ENCODE measurements at regions not wholly inside any gene's neighbourhood (a gene's known extent, or its start where the extent isn't known, plus 50 kb on each side); places are given as distances from the start of the nearest gene placed in this dataset.

DNA sequence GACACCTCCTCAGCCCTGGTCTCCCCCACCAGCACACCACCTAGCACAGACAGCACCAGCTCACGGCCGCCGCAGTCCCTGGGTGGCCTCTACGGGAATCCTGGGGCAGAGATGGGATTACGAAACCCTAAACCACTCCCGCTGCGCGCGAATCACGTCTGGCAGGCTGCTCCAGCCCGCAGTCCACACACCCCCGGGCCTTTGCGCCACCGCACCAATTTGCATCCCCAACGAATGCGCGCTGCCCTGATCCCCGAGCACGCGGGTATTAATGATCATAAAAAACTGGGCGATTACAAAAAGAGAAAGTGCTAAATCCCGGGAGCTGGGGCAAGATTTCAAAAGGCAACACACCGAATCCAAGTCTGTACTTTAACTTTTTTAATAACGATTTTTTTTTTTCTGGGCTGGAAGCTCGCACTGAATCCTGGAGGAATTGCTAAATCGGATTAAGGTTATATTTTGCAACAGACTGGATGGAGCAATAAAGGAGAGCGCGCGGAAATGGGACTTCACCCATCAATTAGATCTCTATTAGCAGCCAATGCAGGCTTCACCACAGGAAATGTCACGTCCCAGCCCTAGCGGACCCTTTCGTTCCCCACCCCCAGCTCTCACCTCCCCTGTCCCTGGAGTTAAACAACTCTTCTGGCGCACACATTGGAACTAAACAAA is 69.8 kb upstream of the TMEM33 start:
- DNase-seq (ENCODE audit: low spot score), result no peak

DNA sequence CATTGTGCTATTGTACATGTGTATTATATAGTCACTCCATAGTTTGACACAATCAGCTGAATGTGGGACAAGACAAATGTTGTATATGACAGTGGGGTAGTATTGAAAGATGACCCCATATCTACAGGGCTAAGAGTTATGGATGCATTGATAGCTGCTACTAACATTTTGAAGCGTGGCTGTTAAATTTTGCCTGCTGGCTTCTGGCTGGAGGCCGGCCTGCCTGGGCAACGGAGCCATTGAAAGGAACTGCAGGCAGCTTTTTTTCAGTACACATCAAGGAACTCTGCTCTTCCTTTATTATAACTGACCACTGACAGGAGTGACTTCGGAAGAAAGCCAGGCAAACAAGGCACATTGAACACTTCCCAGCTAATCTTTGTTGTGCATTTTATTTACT is 76.1 kb upstream of the TMEM33 start:
- no peak for DNase-seq (ENCODE audit: low spot score)

GRCh38 chr4:41857226-41857641 is 78.0 kb upstream of the TMEM33 start:
- no peak for DNase-seq (ENCODE audit: low spot score)

DNA sequence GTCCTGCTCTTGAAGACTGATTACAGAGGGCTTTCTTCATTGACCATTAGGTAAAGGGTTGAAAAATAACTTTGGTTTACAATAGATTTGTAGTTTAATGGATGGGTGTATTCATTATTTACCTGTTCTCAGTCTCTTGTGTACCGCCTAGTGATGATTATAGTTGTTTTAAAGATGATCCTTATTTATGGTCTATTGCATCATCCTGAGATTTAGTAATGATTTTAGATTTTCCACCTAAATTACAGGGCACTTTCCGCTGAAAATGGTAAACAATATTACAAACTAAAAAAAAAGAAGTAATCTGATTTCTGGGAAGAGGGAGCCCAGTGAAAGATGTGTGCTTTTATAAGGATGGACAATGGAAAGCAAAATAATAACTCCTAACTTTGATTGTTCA is 78.4 kb upstream of the TMEM33 start:
- no peak for DNase-seq (ENCODE audit: low spot score)

DNA sequence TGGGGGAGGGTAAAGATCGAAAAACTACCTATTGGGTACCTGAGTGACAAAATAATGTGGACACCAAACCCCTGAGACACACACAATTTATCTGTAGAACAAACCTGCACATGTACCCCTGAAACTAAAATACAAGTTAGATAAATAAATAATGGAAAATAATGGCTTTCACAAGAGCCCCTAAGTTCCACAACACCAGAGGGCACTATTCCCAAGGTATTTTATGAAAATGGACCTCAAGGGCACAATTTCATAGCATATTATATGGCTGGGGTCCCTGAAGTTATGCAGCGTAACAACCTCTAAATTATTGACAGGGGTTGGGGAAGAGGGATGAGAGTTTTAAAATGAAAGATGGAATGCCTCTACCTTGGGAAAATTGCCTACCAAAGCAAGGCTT is 81.3 kb upstream of the TMEM33 start:
- DNase-seq (ENCODE audit: low spot score), result no peak

- no peak for DNase-seq (ENCODE audit: low spot score)
Measured at GRCh38 chr4:41852229-41852628, 83.0 kb upstream of the TMEM33 start.

- no peak for DNase-seq (ENCODE audit: low spot score)
Measured at GRCh38 chr4:41851621-41852020, 83.6 kb upstream of the TMEM33 start.

- no peak for DNase-seq (ENCODE audit: low spot score)
Measured at GRCh38 chr4:41844327-41844726, 90.9 kb upstream of the TMEM33 start.

DNA sequence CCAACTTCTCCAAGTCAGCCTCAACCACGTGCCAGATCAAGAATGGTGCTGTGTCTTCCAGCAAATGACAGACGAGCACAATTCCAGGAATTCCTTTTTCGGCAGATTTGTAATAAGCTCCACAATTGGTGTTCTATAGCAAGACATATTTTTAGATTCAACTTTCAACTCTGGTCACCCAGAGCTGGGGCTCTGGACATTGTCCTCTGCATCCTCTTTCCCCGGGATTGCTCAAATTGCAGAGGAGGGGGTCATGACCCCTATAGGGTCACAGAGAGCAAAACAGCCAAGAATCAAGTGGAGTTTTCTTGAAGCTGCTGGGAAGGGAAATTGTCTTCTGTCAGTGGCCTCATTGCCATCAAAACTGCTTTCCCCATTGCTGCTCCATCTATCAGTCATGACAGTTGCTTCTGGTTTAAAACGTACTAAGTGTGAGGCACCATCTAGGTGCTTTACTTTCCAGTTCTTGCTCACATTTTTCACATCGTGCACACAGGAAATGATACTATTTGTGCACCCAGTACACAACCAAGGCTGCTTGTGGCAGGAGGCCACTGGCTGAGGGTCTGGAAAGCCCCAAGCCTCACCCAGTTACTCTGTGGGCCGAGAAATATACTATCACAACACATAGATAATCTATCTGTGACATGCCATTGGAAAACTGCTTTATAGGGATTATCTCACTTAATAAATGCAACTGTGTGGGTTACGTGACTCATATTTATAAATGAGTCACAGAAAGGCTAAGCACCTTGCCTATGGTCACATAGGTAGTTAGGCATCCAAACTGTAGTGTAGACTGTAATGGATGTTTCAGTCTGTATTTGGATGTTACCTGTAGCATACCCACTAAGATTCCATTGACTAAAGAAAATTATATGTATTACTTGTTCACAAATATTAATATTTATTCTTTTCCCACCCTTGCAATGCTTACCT is 91.7 kb upstream of the PHOX2B start:
- no peak for DNase-seq (ENCODE audit: low spot score)

DNA sequence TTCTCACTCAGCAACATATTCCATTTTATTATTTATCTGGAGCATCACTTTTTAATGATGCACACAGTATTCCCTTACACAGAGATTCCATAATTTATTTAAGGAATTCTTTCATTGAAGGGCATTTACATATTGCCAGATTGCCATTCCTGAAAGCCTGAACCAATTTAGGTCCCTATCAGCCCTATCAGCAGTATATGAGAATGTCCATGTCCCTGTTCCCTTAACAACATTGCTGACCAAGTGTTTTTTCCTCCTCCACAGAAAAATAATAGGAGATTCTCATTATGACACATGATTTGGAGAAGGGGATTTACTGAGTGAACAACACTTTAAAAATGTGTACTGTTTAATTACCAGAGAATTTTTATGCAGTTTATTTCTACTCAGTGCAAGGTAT is 90.1 kb upstream of the PHOX2B start:
- DNase-seq (ENCODE audit: low spot score), result no peak

- DNase-seq (ENCODE audit: low spot score), result no peak
Measured at GRCh38 chr4:41835321-41835995, 86.9 kb upstream of the PHOX2B start.

GRCh38 chr4:41832961-41833360 is 84.4 kb upstream of the PHOX2B start:
- DNase-seq (ENCODE audit: low spot score), result no peak

GRCh38 chr4:41822325-41822724 is 73.8 kb upstream of the PHOX2B start:
- DNase-seq (ENCODE audit: low spot score), result no peak

DNA sequence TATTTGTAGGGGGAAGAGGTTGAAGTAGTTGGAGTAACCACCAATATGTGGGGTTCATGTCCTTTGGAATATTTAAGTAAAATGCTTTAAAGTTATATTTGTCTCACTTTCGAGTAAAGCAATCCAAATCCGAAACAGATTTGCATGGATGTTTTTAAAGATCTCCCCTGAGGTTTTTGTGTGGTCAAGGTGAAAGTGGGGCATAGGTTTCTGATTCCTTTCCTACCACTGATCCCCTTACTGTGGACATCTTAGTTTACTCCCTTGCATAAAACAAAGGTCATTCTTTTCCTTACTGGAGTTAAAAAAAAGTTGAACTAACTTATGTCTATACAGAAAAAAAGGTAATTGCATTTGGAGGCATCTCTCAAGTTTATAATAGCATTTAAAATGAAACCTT is 71.9 kb upstream of the PHOX2B start:
- DNase-seq (ENCODE audit: low spot score), result no peak

- no peak for DNase-seq (ENCODE audit: low spot score)
Measured at GRCh38 chr4:41819621-41820020, 71.1 kb upstream of the PHOX2B start.

- DNase-seq (ENCODE audit: low spot score), result peak; percentile 7
Measured at GRCh38 chr4:41815473-41815872, 66.9 kb upstream of the PHOX2B start.

GRCh38 chr4:41814565-41814964 is 66.0 kb upstream of the PHOX2B start:
- no peak for DNase-seq (ENCODE audit: low spot score)

DNA sequence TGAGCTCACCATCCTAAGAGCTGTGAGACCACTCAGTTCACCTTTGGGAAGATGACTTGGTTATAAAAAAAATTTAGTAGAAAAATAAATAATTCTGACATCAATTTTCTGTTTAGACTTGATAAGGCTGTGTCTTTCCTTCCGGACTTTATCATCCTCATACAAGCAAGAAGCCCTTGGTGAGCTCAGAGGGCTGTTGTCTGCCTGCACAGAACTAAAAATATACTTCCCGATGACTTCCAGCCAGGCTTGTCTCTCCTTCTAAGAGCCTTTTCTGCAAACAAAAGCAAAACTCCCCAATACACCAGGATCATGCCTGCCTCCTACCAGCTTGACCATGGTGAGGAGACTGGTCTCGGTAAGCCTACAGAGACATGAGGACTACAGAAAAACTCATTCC is 58.3 kb upstream of the PHOX2B start:
- no peak for DNase-seq (ENCODE audit: low spot score)

DNA sequence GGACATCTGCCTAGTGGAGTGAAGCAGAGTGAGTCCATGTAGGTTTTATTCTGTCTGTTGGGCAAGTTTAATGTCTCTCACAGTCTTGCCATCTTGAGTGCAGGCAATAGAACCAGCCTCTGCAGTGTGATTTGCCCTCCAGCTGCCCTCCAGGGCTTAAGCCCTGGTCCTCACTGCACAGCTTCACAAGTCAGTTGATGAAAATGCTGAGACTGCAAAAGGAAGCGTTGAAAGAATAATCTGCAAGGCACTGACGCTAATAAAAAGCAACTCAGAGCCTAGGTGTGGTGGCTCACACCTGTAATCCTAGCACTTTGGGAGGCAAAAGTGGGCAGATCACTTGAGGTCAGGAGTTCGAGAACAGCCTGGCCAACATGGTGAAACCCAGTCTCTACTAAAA is 54.1 kb upstream of the PHOX2B start:
- no peak for DNase-seq (ENCODE audit: low spot score)

GRCh38 chr4:41799126-41799525 is 50.6 kb upstream of the PHOX2B start:
- DNase-seq (ENCODE audit: low spot score), result no peak
